ENCODE measurements at regions not wholly inside any gene's neighbourhood (a gene's known extent, or its start where the extent isn't known, plus 50 kb on each side); places are given as distances from the start of the nearest gene placed in this dataset.
A peak's percentile ranks its signal among the peaks of the same experiment; 100 is the strongest.
"Not testable (repeated sequence)": the region's sequence is repeated elsewhere in the genome, so short reads cannot be mapped to it uniquely, and the experiment has no call there.

DNA sequence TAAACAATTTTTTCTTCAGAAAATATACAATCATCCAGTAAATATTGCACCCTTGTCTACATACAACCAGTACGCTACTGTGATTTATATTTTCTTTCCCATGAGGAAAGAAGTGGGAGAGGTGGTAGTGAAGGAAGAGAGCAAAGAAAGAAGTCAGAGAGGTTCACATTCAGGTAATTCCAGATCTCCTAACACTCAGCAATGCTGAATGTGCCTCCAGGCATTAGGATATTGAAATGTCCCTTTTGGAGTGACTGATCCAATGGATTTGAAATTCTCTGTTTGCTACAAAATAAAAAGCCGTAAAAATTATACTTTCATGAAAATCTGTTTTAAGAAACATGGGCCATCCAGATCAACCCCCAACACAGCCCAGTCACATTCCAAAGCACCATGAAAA lies 211.9 kb upstream of the NR3C2 start:
- no peak for TF ChIP-seq CTCF (IDR thresholded peaks at IDR 0.05; ENCODE audit: low read depth, low read length)
- H3K4me3 ChIP-seq (ENCODE audit: low read depth, low read length) = no peak overlapping the region

GRCh38 chr4:148653681-148654080 lies 211.5 kb upstream of the NR3C2 start:
- TF ChIP-seq CTCF (IDR thresholded peaks at IDR 0.05; ENCODE audit: low read depth, low read length) = no peak
- DNase-seq = no peak
- H3K4me3 ChIP-seq (ENCODE audit: low read depth, low read length) = no peak overlapping the region
- H3K27me3 ChIP-seq (ENCODE audit: insufficient read depth, low read depth, severe bottlenecking) = no peaks in the 10 kb centered on the region
- peaks cover 3% of the 10 kb centered on the region for H3K9me3 ChIP-seq (ENCODE audit: severe bottlenecking)
- no peaks in the 10 kb centered on the region for H3K36me3 ChIP-seq
- no peak overlapping the region for H3K27ac ChIP-seq

More for the DNA sequence above, 211.9 kb upstream of the NR3C2 start:
- no peak for DNase-seq
- no peaks in the 10 kb centered on the region for H3K36me3 ChIP-seq
- H3K27me3 ChIP-seq (ENCODE audit: insufficient read depth, low read depth, severe bottlenecking) = no peaks in the 10 kb centered on the region
- peaks cover 2% of the 10 kb centered on the region for H3K9me3 ChIP-seq (ENCODE audit: severe bottlenecking)
- no peak overlapping the region for H3K27ac ChIP-seq

GRCh38 chr4:148651991-148652390 lies 209.8 kb upstream of the NR3C2 start:
- peak; percentile 78 for DNase-seq
- Histone ChIP-seq H3K4me3 (ENCODE audit: low read depth, low read length) (no peak overlapping the region), H3K36me3 (no peaks in the 10 kb centered on the region), H3K27me3 (ENCODE audit: insufficient read depth, low read depth, severe bottlenecking) (no peaks in the 10 kb centered on the region), H3K9me3 (ENCODE audit: severe bottlenecking) (peaks cover 3% of the 10 kb centered on the region), H3K27ac (no peak overlapping the region)
- no peak for TF ChIP-seq CTCF (IDR thresholded peaks at IDR 0.05; ENCODE audit: low read depth, low read length)

DNA sequence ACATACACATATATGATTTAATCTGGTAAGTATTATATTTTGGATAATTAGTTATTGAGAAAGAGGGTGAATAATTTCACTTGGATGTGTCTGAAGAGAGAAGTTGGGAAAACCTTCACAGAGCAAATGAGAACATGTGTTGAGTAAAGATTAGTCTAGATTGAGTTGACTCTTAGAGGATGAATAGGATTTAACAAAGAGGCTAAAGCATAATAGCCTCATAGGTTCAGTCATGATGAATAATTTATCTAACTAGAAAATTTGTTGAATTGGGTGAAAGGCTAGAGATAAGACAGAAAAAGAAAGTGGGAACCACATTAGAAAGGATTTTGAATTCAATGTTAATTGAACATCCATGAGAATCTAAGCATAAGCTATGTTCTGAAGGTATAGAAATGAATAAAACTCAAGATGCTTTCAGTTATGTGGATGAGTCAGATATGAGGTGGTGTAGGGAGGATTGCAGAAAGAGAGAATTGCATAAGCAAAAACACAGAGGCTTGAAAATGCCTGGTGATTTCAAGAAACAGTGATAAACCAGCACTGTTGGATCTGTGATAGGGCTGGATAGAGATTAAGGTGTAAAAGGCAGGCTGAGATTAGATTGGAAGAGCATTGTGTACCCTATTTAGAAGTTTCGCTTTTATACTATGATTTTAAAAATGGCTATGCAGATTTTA lies 207.6 kb upstream of the NR3C2 start:
- TF ChIP-seq CTCF (IDR thresholded peaks at IDR 0.05; ENCODE audit: low read depth, low read length) = no peak

GRCh38 chr4:148643851-148644250 lies 201.6 kb upstream of the NR3C2 start:
- Histone ChIP-seq H3K36me3 (no peaks in the 10 kb centered on the region), H3K27me3 (ENCODE audit: insufficient read depth, low read depth, severe bottlenecking) (no peaks in the 10 kb centered on the region), H3K27ac (no peak overlapping the region), H3K4me3 (ENCODE audit: low read depth, low read length) (no peak overlapping the region), H3K9me3 (ENCODE audit: severe bottlenecking) (no peaks in the 10 kb centered on the region)
- DNase-seq = no peak
- no peak for TF ChIP-seq CTCF (IDR thresholded peaks at IDR 0.05; ENCODE audit: low read depth, low read length)

More for the DNA sequence above, 207.6 kb upstream of the NR3C2 start:
- Histone ChIP-seq H3K4me3 (ENCODE audit: low read depth, low read length) (no peak overlapping the region), H3K36me3 (no peaks in the 10 kb centered on the region), H3K27ac (no peak overlapping the region), H3K27me3 (ENCODE audit: insufficient read depth, low read depth, severe bottlenecking) (no peaks in the 10 kb centered on the region), H3K9me3 (ENCODE audit: severe bottlenecking) (peaks cover 3% of the 10 kb centered on the region)
- no peak for DNase-seq

DNA sequence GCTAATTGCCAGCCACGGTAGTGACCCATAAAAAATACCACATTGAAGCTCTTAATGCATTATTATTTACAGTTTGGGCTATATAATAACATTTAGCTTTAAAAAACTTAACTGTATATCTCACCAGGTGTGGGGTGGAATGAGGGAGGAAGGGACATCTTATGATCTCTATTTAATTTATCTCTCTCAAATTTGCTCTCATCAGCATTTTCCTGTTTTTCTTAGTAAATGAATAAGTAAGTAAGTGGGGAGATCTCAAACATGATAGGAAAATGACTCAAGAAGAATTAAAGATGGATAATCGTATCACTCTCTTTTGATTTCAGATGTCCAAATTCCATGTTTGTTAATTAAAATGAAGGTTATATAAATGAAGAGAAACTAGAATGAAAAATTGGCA lies 200.7 kb upstream of the NR3C2 start:
- H3K27ac ChIP-seq = no peak overlapping the region
- no peaks in the 10 kb centered on the region for H3K27me3 ChIP-seq (ENCODE audit: insufficient read depth, low read depth, severe bottlenecking)
- H3K4me3 ChIP-seq (ENCODE audit: low read depth, low read length) = no peak overlapping the region
- H3K9me3 ChIP-seq (ENCODE audit: severe bottlenecking) = peaks cover 4% of the 10 kb centered on the region
- TF ChIP-seq CTCF (IDR thresholded peaks at IDR 0.05; ENCODE audit: low read depth, low read length) = no peak
- H3K36me3 ChIP-seq = no peaks in the 10 kb centered on the region
- no peak for DNase-seq

GRCh38 chr4:148638079-148638478 lies 195.9 kb upstream of the NR3C2 start:
- not testable (repeated sequence) for H3K36me3 ChIP-seq; H3K27me3 ChIP-seq (ENCODE audit: insufficient read depth, low read depth, severe bottlenecking); H3K27ac ChIP-seq; H3K4me3 ChIP-seq (ENCODE audit: low read depth, low read length); DNase-seq
- peaks cover 11% of the 10 kb centered on the region for H3K9me3 ChIP-seq (ENCODE audit: severe bottlenecking)

DNA sequence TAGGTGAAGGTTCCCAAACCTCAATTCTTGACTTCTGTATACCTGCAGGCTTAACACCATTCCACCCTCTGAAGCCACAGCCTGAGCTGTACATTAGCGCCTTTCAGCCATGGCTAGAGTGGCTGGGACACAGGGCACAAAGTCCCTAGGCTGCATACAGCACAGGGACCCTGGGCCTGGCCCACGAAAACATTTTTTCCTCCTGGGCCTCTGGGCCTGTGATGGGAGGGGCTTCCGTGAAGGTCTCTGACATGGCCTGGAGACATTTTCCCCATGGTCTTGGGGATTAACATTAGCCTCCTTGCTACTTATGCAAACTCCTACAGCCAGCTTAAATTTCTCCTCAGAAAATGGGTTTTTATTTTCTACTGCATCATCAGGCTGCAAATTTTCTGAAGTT lies 195.2 kb upstream of the NR3C2 start:
- H3K27ac ChIP-seq; H3K4me3 ChIP-seq (ENCODE audit: low read depth, low read length); H3K36me3 ChIP-seq; H3K27me3 ChIP-seq (ENCODE audit: insufficient read depth, low read depth, severe bottlenecking); DNase-seq: not testable (repeated sequence)
- H3K9me3 ChIP-seq (ENCODE audit: severe bottlenecking) = peaks cover 11% of the 10 kb centered on the region

Data from WERI-Rb-1 (cell line).